Upper lobe of right lung (tissue), 1 donor: ENCODE measurements at regions not wholly inside any gene's neighbourhood (a gene's known extent, or its start where the extent isn't known, plus 50 kb on each side); places are given as distances from the start of the nearest gene placed in this dataset.

ENCODE experiments used
- ATAC-seq: fragments of 200-7000 bp; cut with Tn5 transposase; one replicate; pipeline ENCODE4 v1.9.1; 2020; ENCODE audit warnings: mild to moderate bottlenecking, moderate library complexity
- DNase-seq: peaks from one replicate; pipeline ENCODE4 v3.0.0-alpha.2; 2020
- H3K27ac ChIP-seq: fragments of 200-600 bp; one replicate; pipeline ENCODE4 v1.8.0; 2022
- H3K27me3 ChIP-seq: fragments of 200-600 bp; one replicate; pipeline ENCODE4 v1.8.0; 2022; ENCODE audit warnings: mild to moderate bottlenecking
- H3K36me3 ChIP-seq: fragments of 200-600 bp; one replicate; pipeline ENCODE4 v1.8.0; 2022
- H3K4me1 ChIP-seq: fragments of 200-600 bp; one replicate; pipeline ENCODE4 v1.8.0; 2022
- H3K4me3 ChIP-seq: fragments of 200-600 bp; one replicate; pipeline ENCODE4 v1.8.0; 2022; ENCODE audit warnings: mild to moderate bottlenecking
- H3K9me3 ChIP-seq: fragments of 200-600 bp; one replicate; pipeline ENCODE4 v1.8.0; 2022
- intact Hi-C: fragments of 100-400 bp; cut with DNase I; formaldehyde crosslinking; loops from one replicate; pipeline ENCODE4 v1.11.0; 2022
- TF ChIP-seq, protein P1 (sequence below): fragments of 200-600 bp; IDR thresholded peaks from one replicate; pipeline ENCODE4 v1.8.0; 2022; ENCODE audit warnings: antibody characterized with exemption
- donor health status: DM: no; HTN: yes; CAD: no; lungs with severe emphysema.

DNA sequence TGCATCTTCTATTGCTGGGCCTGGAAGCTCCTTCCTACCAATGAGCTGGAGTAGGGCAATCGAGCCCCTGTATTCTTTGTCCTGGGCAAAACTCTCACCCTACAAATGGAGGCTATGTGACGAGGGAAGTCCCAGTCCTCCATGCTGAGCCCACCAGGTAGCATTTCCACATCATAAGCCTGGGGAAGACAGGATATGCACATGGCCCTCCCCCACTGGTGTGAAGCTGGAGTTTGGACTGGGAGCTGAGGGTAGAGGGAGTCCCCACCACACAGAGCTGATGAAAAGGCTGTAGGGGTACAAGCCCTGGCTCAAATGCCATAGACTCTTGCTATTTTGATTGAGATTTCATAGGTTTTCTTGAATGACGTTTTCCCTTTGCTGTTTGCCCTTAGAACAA lies 99.5 kb upstream of the FOXC1 start:
- DNase-seq (no peak), ATAC-seq (no peak)
- no peaks in the 10 kb centered on the region for H3K4me1 ChIP-seq
- H3K9me3 ChIP-seq: no peaks in the 10 kb centered on the region
- no peak overlapping the region for H3K27ac ChIP-seq
- no peak overlapping the region for H3K4me3 ChIP-seq
- H3K27me3 ChIP-seq: no peaks in the 10 kb centered on the region
- H3K36me3 ChIP-seq: no peaks in the 10 kb centered on the region
- intact Hi-C loops: no loop called here
- TF ChIP-seq, protein P1, sequence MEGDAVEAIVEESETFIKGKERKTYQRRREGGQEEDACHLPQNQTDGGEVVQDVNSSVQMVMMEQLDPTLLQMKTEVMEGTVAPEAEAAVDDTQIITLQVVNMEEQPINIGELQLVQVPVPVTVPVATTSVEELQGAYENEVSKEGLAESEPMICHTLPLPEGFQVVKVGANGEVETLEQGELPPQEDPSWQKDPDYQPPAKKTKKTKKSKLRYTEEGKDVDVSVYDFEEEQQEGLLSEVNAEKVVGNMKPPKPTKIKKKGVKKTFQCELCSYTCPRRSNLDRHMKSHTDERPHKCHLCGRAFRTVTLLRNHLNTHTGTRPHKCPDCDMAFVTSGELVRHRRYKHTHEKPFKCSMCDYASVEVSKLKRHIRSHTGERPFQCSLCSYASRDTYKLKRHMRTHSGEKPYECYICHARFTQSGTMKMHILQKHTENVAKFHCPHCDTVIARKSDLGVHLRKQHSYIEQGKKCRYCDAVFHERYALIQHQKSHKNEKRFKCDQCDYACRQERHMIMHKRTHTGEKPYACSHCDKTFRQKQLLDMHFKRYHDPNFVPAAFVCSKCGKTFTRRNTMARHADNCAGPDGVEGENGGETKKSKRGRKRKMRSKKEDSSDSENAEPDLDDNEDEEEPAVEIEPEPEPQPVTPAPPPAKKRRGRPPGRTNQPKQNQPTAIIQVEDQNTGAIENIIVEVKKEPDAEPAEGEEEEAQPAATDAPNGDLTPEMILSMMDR: no peak

DNA sequence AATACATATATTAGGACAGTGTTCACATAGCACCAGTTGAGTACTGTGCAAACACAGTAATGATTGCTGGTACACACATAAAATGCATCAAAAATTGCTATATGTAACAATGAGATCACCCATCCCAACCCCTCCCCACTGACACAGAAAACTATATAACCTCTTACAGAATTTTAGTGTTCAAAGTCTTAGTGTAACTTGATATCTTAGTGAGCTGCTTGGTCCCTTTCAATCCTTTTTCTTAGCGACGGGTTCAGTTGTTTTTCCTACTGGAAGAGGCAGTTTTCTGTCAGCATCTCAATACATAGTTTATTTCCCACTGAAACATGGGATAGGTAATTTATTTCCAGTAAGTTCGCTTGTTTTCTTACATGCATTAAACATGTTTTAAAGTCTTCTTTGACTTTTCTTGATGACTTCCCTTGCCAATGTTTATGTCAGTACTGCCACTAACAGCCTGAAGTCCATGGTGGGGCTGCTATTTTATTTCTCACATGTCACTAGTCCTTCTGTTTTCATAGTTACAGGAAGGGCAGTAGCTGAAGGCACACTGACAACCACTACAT lies 96.4 kb upstream of the FOXC1 start:
- Histone ChIP-seq H3K27ac (no peak overlapping the region), H3K4me3 (no peak overlapping the region), H3K4me1 (no peaks in the 10 kb centered on the region), H3K27me3 (no peaks in the 10 kb centered on the region), H3K36me3 (no peaks in the 10 kb centered on the region), H3K9me3 (no peaks in the 10 kb centered on the region)
- DNase-seq (no peak), ATAC-seq (no peak)
- TF ChIP-seq, protein P1: no peak
- intact Hi-C loops: no loop called here

DNA sequence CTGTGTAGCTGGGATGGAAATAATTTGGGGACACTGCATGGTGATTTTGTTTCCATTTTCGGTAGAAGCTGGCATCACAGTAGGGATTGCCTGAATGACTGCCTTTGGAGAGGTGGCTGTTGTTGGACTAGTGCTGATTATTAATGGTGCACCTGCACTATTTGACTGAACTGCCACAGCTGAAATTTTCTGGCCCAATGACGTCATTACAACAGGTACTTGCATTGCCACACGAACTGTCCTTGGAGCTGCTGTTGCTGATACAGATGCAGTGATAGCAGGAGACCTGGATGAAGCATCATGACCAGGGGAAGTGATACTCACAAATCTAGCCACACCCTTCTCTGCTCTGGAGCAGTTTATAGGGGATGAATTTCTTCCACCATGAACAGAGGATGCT lies 95.6 kb upstream of the FOXC1 start:
- Histone ChIP-seq H3K4me1 (no peaks in the 10 kb centered on the region), H3K9me3 (no peaks in the 10 kb centered on the region), H3K4me3 (no peak overlapping the region), H3K27me3 (no peaks in the 10 kb centered on the region), H3K36me3 (no peaks in the 10 kb centered on the region), H3K27ac (no peak overlapping the region)
- TF ChIP-seq, protein P1: no peak
- DNase-seq (no peak), ATAC-seq (no peak)
- intact Hi-C loops: no loop called here

DNA sequence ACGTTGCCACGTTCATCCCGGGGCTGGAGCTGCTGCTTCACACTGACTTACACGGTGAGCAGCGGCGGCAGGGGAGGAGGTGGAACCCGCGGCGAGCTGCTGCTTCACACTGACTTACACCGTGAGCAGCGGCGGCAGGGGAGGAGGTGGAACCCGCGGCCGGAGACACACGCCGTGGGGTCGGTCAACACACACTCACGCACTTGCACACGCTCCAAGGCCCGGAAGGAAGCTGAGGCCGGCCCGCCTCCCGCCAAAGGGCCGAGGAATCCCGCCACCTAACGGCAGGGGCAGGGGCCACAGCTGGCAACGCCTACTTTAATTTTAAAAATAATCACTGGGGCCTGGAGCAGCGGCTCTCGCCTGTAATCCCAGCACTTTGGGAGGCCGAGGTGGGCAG lies 94.4 kb upstream of the FOXC1 start:
- ATAC-seq (no peak), DNase-seq (no peak)
- Histone ChIP-seq H3K27me3 (no peaks in the 10 kb centered on the region), H3K4me1 (no peaks in the 10 kb centered on the region), H3K36me3 (no peaks in the 10 kb centered on the region), H3K27ac (no peak overlapping the region), H3K4me3 (no peak overlapping the region), H3K9me3 (no peaks in the 10 kb centered on the region)
- intact Hi-C loops: no loop called here
- TF ChIP-seq, protein P1: no peak

DNA sequence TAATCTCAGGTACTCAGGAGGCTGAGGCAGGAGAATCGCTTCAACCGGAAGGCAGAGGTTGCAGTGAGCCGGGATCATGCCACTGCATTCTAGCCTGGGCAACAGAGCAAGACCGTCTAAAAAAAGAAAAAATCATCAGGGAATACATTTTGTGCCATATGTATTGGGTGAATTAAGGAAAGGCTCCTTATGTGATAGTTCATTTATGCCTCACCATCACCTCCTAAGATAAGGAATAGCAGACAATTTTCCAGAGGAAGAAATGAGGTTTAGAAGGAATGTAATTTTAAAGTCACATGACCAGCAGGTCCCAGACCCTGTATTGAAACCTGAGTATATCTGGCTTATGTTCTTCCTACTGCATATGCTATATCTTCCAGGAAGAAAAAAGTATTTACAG lies 93.9 kb upstream of the FOXC1 start:
- ATAC-seq (no peak), DNase-seq (no peak)
- intact Hi-C loops: no loop called here
- Histone ChIP-seq H3K9me3 (no peaks in the 10 kb centered on the region), H3K27me3 (no peaks in the 10 kb centered on the region), H3K36me3 (no peaks in the 10 kb centered on the region), H3K27ac (no peak overlapping the region), H3K4me3 (no peak overlapping the region), H3K4me1 (no peaks in the 10 kb centered on the region)
- TF ChIP-seq, protein P1: no peak
